CD4-positive, alpha-beta T cell treated with Interleukin-17A for 1 hour (primary cell): ENCODE measurements at regions not wholly inside any gene's neighbourhood (a gene's known extent, or its start where the extent isn't known, plus 50 kb on each side); places are given as distances from the start of the nearest gene placed in this dataset.

Experiments used
- DNase-seq: peaks from one replicate; pipeline ENCODE4 v3.0.0-alpha.2; 2020

DNA sequence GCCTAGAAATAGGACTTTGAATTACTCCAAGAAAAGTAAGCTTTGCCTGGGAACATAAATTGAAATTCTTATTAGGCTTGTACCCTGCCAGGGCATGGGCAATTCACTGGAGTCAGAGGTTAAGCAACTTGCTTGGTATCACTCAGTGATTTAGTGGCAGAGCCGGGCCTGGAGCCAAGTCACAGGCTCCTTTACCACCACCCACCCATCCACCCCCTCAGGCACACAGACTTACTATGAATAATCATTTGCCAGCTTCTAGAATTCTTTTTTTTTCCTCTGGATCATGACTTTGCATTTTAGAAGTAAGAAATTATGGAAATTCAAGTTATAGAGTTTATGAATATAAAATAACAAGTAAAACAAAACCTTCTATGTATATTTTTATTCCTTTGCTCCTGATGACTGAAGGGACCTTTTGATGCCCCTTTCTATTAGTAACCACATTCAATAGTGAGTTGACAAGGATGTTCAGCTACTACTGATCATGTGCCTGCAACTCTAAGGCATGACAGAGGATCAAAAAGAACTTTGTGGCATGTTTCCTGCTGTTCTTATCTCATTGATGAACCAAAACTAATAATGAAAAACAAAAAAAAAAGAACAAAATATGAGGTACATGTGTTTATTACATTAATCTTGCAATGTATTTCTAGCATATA is 614.7 kb downstream of the TLR4 start:
- no peak for DNase-seq

GRCh38 chr9:118321788-118322187 is 617.6 kb downstream of the TLR4 start:
- no peak for DNase-seq

- no peak for DNase-seq
These were observed 620.5 kb downstream of the TLR4 start for GRCh38 chr9:118324706-118325105.

GRCh38 chr9:118325757-118326156 is 621.6 kb downstream of the TLR4 start:
- no peak for DNase-seq

DNA sequence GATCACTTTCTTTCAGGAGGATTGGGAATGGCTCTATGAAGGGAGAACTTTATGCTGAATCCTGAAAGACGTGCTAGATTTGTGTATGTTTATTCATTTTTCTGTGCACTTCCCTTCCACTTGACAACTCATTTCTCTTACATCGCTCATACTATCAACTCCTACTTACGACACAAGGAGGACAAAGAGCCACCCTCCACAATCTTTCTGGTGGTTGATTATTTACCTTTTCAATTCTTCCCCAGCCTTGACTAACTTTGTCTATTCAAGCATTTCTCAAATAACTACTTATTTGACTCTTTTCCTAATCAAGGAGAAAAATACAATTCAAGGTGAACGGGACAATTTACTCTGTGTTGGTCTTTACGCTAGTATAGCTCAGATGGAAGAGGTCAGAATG is 622.1 kb downstream of the TLR4 start:
- no peak for DNase-seq

DNA sequence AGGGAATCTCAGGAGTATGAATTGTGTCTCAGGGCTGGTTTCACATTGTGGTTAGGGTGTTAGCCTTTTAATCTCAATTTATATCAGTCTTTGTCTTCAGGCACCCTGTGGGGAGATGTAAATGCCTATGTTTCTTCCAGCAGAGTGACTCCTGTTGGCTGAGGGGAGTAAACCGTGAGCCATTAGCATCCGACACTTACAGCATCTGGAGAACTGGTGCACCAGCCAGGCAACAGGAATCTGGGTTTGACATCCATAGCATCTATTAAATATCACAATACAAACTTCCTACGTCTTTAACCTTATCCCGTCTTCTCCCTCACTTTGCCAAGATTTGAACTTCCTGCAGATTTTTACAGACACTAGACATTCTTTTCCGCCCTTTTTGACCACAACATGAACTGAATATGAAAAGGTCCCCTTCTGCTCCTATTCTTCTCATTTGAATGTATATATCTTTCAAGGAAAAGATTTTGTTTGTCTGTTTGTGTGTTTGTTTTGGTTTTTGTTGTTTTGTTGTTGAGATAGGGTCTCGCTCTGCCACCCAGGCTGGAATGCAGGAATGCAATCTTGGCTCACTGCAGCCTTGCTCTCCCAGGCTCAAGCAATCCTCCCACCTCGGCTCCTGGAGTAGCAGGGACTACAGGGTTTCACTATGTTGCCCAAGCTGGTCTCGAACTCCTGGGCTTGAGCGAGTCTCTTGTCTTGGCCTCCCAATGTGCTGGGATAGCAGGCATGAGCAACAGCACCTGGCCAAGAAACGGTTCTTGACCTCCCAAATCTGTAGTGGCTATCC is 626.2 kb downstream of the TLR4 start:
- no peak for DNase-seq

- no peak for DNase-seq
These were observed 627.4 kb downstream of the TLR4 start for GRCh38 chr9:118331622-118332045.

DNA sequence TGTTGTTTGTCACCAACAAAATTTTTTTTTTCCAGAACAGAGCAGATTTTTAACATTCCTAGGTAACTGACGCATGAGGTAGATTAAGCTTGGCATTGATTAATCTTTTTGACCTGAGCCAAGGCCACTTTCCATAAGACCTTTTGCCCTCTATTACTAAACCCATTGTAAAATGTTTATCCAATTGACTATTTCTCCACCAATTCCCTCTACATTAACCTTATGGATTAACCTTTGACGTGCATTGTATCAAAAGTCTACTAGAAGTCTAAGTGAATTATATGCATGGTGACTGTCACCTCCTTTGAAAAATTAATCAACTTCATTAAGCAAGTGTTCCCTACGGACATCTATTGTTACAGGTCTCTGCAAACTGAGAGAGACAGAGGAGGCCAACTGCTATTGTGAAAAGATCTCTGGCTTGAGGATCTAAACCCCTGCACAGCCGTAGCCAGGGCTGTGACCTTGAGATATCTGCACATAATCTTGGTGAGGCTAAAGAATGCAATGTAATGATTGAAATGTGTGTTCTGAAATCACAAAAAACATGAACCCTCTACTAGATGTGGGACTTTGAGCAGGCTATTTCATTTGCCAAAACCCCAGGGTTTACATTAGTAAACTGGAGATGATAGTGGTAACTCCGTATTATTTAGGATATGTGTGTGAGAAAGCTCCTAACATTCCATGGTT is 632.2 kb downstream of the TLR4 start:
- no peak for DNase-seq

DNA sequence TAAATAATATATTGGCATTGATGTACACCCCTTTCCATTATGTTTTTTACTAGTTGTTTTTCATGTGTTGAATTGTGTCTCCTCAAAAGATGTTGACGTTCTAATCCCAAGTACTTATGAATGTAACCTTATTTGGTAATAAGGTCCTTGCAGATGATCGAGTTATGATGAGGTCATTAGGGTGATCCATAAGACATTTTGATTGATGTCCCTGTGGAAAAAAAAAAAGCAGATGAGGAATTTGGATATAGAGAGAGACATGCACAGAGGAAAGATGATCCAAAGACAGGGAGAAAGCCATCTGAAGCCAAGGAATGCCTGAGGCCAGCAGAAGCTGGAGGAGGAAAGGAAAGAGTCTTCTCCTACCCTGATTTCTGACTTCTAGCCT is 632.7 kb downstream of the TLR4 start:
- no peak for DNase-seq

GRCh38 chr9:118360036-118360435 is 655.8 kb downstream of the TLR4 start:
- no peak for DNase-seq

- DNase-seq: no peak
These were observed 657.9 kb downstream of the TLR4 start for GRCh38 chr9:118362123-118362522.

DNA sequence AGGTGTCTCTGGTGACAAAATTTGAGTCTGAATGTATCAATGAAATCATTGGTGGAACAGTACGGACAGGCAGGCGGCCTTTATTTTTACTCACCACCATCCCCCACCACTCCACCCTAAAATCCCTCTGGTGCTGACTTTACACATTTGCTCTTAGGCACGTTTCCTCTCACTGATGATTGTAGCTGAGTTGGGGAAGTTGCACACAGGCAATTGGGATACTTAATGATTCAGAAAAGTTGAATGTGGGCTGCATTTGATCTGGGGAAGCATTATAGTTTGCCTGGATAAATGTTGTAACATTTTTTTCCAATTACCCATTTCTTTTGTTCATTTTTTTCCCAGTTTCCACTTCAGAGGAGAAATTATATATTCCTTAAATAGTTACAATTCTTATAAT is 658.4 kb downstream of the TLR4 start:
- DNase-seq: no peak

DNA sequence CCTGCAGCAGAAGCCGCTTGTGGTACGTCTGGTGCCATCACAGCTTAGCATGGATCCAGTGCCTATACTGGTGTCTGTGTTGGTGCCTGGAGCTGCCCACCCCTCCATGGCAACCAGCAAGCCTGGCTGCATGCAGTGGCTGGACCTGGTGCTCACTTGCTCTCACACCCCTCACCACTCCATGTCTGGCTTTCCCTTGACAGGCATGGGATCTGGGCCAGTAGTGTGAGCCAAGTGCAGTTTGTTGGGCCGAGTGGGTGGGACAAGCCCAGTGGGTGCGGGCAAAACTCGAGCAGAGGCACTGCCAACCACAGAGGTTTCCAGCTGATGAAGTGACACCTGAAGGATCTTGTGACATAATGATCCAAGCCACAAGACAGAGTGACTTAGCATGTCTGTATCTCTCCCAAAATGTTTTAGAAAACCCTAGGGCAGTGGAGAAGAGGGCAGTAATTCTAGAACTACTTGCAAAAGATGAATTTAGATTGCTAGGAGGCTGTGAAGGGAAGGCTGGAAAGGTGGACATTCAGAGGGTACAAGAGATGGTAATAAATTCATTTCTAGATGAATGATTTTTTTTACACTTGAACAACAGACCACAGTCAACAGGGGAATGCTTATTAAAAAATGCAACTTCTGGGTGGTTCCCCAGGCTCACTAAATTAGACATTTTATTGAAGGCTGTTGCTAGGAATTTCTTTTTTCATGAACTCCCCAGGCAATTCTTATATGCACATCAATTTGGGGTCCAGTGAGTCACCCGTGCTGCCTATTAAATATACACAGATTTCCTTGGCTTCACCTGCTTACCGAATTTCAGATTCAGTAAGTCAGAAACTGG is 660.3 kb downstream of the TLR4 start:
- DNase-seq: no peak

GRCh38 chr9:118366228-118366627 is 662.0 kb downstream of the TLR4 start:
- no peak for DNase-seq

- no peak for DNase-seq
These were observed 663.2 kb downstream of the TLR4 start for GRCh38 chr9:118367383-118367782.

DNA sequence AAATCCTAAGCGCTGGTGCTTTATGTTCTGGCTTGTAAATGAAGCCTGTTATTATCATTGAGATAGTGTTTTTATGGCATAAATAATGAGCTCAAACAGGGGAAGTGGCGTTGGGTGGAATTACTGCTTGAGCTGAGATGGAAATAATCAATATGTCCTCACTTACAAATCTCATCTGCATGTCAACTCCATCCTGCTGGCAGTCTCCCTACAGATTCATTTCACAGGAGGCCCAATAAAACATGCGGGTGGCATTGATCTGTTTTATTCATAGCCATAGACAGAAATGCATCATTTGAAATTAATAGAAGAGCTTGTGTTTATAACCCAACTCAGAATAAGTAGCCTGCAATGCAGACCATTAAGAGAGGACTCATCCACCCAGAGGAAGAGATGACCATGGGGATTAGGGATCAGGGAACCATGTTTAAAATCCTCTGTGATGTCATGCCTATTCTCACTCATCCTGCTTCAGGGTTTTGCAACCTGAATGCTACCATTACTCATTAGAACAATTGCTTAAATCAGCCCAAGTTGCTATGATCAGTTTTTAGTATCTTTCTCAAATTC is 680.4 kb downstream of the TLR4 start:
- DNase-seq: no peak

DNA sequence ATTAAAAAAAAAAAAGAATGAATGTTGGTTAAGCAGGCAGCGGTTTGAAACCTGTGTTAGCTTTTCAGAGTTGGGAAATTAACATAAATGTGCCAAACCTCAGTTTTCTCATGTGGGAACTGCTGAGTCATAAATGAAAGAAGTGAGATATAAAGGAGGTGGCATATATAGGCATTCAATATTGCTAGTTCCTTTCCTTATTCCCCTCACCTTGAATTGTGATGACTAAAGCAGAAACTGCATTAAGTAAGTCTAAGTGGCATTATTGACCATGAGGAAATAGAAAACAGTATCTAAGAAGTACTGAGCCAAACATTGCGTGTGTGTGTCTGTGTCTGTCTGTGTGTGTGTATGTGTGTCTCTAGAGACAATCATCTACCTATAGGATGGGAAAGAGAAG is 691.2 kb downstream of the TLR4 start:
- DNase-seq: no peak

- DNase-seq: no peak
These were observed 697.3 kb downstream of the TLR4 start for GRCh38 chr9:118401546-118401945.

GRCh38 chr9:118414676-118415075 is 710.5 kb downstream of the TLR4 start:
- DNase-seq: no peak

GRCh38 chr9:118418887-118419565 is 714.8 kb downstream of the TLR4 start:
- DNase-seq: no peak

GRCh38 chr9:118419676-118420075 is 715.5 kb downstream of the TLR4 start:
- no peak for DNase-seq

DNA sequence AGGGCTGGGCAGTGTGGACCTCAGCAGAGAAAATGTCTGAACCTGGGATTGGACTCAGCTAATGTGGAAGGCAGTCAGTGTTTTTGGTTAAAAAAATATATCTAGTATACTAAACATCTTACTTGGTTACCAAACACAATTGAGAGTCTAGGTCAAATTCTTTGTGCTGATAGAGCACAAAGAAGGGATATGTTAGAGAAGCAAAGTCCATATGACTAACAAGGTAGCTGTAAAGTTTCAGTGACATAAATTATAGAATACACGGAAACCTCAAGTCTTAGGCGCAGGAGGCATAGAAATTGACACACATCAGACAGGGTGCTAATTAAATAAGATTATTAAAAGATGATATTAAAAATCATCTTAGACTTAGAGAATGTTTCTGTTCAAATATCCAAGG is 718.3 kb downstream of the TLR4 start:
- no peak for DNase-seq
